GM19035 (cell line): ENCODE measurements at regions not wholly inside any gene's neighbourhood (a gene's known extent, or its start where the extent isn't known, plus 50 kb on each side); places are given as distances from the start of the nearest gene placed in this dataset.
"Not testable (repeated sequence)": the region's sequence is repeated elsewhere in the genome, so short reads cannot be mapped to it uniquely, and the experiment has no call there.

ENCODE experiments used
- ATAC-seq: cut with Tn5 transposase; IDR thresholded peaks from one replicate; pipeline ENCODE4 v1.9.1; 2021; ENCODE audit not compliant: unreplicated experiment

GRCh38 chr2:6109831-6110230, 417.6 kb downstream of the SOX11 start:
- ATAC-seq = no peak

DNA sequence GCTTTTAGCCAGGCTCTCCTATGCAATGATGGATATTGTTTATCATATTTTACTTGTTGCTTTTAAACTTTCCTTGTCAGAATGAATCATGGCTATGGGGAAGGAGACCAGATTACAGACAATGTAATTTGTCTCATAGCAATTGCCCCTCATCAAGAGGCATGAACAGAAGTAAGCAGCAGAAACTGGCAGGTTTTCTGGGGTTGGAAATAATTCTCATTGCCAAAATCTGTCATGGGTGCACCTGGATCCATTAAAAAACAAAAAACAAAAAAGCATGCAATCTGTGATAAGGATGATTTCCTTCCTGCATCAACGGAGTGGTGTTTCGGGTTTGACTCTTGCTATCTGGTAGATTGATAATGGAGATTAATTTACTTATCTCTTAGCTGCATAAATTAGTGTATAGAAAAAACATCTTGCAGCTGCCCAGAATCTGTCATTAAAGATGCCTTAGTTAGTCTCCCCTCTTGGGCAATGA, 419.6 kb downstream of the SOX11 start:
- no peak for ATAC-seq

GRCh38 chr2:6113786-6114185, 421.6 kb downstream of the SOX11 start:
- ATAC-seq = no peak

GRCh38 chr2:6127718-6128117, 435.5 kb downstream of the SOX11 start:
- no peak for ATAC-seq

DNA sequence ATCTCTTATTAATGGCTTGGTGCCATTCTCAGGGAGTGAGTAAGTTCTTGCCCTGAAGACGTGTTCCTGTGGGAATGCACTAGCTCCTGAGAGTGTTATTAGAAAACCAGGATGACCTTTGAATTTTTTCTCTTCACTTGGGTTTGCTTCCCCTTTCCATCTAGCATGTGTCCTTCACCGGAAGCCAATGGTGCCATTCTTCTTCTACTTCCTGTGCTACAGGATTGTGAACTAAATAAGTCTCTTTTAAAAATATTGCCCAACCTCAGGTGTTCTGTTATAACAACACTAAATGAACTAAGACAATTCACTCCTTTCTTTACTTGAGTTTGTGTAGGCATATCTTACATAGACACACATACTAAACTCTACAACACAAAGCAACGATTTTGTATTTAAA, 447.0 kb downstream of the SOX11 start:
- ATAC-seq = no peak

- no peak for ATAC-seq
Measured at GRCh38 chr2:6139916-6140315, 447.7 kb downstream of the SOX11 start.

DNA sequence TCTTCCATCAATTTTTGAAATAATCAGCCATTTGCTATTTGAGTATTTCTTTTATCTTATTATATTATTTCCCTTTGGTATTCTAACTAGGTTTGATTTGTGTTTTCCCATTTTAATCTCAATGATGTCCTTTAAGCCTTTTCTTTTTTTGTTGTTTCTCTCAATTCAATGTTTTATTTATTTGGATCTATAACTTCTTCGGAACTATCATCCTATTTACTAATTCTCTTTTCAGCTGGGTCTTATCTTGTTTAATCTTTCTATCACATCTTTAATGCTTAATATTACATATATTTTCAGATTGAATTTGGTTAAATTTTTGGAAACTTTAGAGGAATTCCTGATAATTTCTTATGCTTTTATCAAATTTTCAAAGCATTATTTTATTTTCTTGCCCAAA, 448.3 kb downstream of the SOX11 start:
- ATAC-seq = no peak

GRCh38 chr2:6143812-6144211, 451.6 kb downstream of the SOX11 start:
- no peak for ATAC-seq

GRCh38 chr2:6147215-6147614, 455.0 kb downstream of the SOX11 start:
- not testable (repeated sequence) for ATAC-seq

DNA sequence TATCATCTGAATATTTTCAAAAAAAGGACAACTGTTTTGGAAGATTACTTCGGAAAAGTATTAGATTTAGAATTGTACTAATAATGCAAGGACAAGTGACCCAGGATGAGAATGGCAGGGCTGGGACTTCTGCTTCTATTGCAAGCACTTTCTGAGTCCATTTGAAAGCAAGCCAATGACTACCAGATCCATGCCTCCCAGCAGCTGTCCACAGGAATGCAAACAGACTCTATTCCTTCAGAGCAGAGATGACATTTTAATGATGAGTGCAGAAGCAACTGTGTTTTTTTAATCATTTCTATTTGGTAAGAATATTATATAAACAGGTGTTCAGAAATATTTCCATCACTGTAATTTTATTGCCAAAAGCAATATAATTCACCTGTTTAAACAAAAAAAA, 456.7 kb downstream of the SOX11 start:
- no peak for ATAC-seq

- ATAC-seq = no peak
Measured at GRCh38 chr2:6159606-6160005, 467.4 kb downstream of the SOX11 start.

DNA sequence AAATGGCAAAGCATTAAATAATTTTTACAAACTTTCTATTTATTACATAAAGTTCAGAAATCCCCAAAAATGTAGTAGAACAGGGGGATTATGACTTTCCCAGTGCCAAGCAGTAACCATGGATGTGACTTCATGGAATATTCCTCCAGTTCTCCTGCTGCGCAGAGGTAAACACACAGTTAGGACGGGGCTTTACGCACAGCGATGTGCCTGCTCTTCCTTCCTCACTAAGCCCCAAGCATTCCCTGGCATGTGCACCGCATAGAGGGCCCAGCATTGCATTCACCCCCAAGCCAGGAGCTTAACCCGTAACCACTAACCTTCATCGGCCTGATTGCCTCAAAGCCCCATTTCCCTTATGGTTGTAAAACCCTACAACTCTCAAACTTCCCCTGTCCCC, 471.7 kb downstream of the SOX11 start:
- no peak for ATAC-seq

DNA sequence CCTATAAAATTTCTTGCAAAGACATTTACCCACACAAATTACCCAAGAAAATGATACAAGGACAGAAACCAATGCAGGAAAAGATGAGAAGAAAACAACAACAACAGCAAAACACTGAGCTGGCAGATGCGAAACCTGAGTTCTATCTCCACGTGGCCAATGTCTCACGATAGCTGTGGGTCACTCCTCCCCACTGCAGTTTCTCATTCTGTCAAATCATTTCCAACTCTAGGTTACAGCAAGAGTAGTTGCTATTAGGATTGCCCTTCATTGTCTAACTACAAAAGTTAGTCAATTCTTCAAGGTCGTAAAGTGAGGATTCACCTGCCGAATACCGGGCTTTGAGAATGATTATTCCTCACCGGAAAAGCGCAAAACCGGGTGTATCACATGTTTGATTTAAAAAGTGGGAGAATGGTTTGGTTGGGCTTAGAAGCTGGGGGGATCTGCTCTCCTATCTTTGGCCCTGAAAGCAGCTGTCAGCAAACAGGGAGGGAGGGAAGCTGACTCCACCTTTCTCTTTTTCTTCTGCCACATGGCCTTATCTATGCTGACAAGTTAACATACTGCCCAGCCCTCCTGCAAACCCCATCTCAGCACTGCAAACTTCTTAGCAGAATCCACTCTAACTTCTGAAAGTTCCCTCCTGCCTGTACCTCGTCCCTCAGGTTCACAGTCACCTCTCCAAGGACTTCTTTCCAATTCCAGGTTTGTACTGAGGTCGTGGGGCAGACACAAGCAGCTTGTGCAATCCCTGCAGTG, 473.0 kb downstream of the SOX11 start:
- ATAC-seq = no peak

GRCh38 chr2:6167592-6168138, 475.5 kb downstream of the SOX11 start:
- no peak for ATAC-seq

DNA sequence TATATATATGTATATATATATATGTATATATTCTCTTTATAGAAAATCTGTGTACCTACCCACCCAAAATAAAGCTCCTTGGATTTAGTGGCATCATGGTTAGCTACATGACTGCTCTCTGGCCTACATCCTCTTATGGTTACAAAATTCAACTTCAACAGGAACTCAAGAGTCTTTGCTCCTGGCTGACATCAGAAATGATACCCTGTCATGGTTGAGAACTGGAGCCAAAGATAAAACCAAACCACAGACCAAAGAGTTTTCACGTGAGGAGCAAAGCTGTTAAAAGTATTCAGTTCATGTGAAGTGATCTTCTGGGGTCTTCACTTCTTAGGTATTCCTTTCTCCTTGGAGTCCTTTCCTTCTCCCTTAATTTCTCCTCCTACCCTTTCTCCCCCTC, 476.3 kb downstream of the SOX11 start:
- ATAC-seq = no peak

- ATAC-seq = no peak
Measured at GRCh38 chr2:6171294-6171693, 479.1 kb downstream of the SOX11 start.

- ATAC-seq = no peak
Measured at GRCh38 chr2:6177811-6178210, 485.6 kb downstream of the SOX11 start.

DNA sequence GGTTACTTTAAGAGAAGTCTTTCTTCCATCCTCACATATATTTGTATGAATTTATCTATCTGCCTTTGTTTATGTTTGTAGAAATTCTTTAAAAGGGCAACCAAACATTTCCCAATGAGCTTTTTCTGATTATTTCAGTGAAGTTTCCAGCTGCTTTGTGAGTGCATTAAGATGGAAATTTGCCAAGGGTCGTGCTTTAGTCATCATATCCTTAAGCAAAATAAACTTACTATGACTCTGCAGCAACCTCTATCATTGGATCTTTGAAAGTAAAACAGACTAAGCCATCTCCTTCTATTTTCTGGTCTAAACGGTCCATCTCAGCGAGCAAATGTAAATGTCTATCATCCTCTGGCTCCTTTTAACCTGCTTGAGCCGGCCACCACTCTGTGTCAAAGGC, 489.3 kb downstream of the SOX11 start:
- no peak for ATAC-seq

DNA sequence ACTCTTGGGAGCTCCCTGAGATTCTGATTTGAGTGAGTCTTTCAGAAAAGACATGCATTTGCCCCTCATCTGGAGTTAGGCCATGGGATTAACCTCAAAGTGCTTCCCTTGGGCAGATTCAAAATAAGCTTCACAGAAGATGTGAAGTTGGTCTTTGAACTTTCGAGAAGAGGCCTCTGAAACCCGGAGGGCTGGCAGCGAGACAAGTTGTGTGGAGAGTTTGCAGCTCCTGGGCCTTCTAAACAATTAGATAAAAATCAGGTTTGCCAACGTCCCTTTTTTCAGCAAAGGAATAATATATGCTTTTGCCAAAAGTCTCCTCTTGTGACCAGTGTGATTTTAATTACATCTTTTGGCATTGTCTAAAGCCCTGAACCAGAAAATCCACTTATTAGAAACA, 489.7 kb downstream of the SOX11 start:
- ATAC-seq = no peak

GRCh38 chr2:6183226-6183625, 491.0 kb downstream of the SOX11 start:
- ATAC-seq = no peak

DNA sequence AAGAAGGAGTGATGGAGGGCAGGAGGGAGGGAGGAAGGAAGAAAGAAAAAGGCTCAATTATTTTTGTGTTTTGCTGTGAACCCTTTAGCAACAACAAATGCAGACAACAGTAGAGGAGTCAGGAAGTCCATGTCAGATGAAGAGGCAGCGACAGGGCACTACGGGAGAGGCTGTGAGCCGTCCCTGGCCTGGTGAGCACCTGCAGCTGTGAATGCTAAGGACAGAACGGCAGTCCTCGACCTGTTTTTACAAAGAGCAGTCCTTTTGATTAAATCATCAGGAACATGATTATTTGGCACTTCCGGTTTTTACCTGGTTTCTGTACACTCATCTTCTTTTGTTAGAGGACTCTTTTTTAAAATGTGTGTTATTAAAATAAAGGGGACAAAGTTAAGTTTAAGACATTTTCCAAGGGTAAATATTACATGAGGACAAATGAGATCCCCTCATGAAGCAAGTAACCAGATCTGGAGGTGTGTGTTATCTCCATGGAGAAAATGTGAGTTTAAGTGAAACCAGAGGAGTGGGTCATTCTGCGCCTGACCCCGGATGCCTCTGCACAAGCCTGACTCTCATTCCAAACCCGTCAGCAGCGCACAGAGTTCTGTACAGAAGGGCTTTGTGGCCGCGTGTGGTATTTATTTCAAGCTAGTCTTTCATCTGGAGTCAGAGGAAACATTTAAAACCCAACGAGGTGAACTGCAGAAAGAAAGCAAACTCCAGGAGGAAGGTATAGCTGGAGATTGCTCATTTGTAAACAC, 492.5 kb downstream of the SOX11 start:
- no peak for ATAC-seq
